Type B pancreatic cell (in vitro differentiated cells): ENCODE measurements at regions not wholly inside any gene's neighbourhood (a gene's known extent, or its start where the extent isn't known, plus 50 kb on each side); places are given as distances from the start of the nearest gene placed in this dataset.

Experiments
- DNase-seq: peaks from one replicate; pipeline ENCODE4 v3.0.0; 2021; ENCODE audit warnings: mixed read lengths; ENCODE audit not compliant: unreplicated experiment; ENCODE audit errors: extremely low spot score
- H3K27ac Mint-ChIP-seq: 2 replicates; pipeline ENCODE4 v1.8.0; 2021; ENCODE audit warnings: mild to moderate bottlenecking, mixed read lengths
- H3K27me3 Mint-ChIP-seq: 2 replicates; pipeline ENCODE4 v1.8.0; 2021; ENCODE audit warnings: mixed read lengths
- H3K36me3 Mint-ChIP-seq: 2 replicates; pipeline ENCODE4 v1.8.0; 2021; ENCODE audit warnings: mixed read lengths
- H3K4me1 Mint-ChIP-seq: one replicate; pipeline ENCODE4 v1.8.0; 2021; ENCODE audit warnings: mixed read lengths; ENCODE audit not compliant: unreplicated experiment
- H3K4me3 Mint-ChIP-seq: 2 replicates; pipeline ENCODE4 v1.8.0; 2021; ENCODE audit warnings: mild to moderate bottlenecking, mixed read lengths
- H3K9me3 Mint-ChIP-seq: 2 replicates; pipeline ENCODE4 v1.8.0; 2021; ENCODE audit warnings: mixed read lengths
- TF ChIP-seq, protein P1 (sequence below): fragments of 200-600 bp; sonication (generic); conservative IDR thresholded peaks from 2 replicates; pipeline ENCODE4 v1.5.0; 2021; ENCODE audit warnings: antibody characterized with exemption, mild to moderate bottlenecking

DNA sequence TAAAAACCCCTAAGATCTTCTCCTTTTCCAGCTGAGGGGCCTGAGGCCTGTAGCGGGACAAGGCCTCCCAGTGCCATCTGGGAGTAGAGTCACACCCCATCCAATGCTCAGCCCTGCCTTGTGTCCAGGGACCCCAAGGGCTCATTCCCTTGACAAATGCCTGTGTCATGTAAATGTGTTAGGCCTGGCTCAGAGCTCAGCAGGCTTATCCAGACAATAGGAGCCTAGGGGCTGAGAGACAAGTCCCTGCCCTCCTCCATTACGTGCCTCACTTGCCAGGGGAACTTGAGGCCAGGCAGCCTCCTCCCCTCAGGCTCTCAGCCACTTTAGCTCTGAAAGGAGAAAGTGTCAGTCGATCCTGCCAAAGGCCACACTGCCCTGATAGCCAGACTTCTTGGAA, 166.8 kb upstream of the MAMLD1 start:
- H3K9me3 Mint-ChIP-seq: no peaks in the 10 kb centered on the region
- DNase-seq: no peak
- H3K4me1 Mint-ChIP-seq: no peaks in the 10 kb centered on the region
- no peak overlapping the region for H3K4me3 Mint-ChIP-seq
- no peaks in the 10 kb centered on the region for H3K27me3 Mint-ChIP-seq
- TF ChIP-seq, protein P1, sequence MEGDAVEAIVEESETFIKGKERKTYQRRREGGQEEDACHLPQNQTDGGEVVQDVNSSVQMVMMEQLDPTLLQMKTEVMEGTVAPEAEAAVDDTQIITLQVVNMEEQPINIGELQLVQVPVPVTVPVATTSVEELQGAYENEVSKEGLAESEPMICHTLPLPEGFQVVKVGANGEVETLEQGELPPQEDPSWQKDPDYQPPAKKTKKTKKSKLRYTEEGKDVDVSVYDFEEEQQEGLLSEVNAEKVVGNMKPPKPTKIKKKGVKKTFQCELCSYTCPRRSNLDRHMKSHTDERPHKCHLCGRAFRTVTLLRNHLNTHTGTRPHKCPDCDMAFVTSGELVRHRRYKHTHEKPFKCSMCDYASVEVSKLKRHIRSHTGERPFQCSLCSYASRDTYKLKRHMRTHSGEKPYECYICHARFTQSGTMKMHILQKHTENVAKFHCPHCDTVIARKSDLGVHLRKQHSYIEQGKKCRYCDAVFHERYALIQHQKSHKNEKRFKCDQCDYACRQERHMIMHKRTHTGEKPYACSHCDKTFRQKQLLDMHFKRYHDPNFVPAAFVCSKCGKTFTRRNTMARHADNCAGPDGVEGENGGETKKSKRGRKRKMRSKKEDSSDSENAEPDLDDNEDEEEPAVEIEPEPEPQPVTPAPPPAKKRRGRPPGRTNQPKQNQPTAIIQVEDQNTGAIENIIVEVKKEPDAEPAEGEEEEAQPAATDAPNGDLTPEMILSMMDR: no peak
- H3K36me3 Mint-ChIP-seq: no peaks in the 10 kb centered on the region
- no peak overlapping the region for H3K27ac Mint-ChIP-seq

DNA sequence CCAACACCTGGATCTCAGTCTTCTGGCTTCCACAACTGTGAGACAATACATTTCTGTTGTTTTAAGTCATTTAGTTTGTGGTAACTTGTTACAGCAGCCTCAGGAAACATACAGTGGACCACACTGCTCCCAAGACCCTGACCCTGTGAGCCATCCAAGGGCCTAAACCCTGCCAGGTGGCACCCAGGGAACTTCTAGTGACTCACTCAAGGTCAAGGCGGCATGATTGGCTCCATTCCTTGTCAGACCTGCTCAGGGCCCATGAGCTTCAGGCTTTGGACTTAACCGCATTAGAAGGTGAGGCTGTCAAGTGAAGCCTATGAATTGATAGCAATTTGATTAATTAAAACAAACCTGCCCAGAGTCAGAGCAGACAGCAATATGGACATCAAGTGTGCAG, 165.7 kb upstream of the MAMLD1 start:
- no peak overlapping the region for H3K4me3 Mint-ChIP-seq
- no peak for DNase-seq
- H3K27me3 Mint-ChIP-seq: no peaks in the 10 kb centered on the region
- H3K36me3 Mint-ChIP-seq: no peaks in the 10 kb centered on the region
- no peak overlapping the region for H3K27ac Mint-ChIP-seq
- H3K9me3 Mint-ChIP-seq: no peaks in the 10 kb centered on the region
- TF ChIP-seq, protein P1: no peak
- H3K4me1 Mint-ChIP-seq: no peaks in the 10 kb centered on the region

DNA sequence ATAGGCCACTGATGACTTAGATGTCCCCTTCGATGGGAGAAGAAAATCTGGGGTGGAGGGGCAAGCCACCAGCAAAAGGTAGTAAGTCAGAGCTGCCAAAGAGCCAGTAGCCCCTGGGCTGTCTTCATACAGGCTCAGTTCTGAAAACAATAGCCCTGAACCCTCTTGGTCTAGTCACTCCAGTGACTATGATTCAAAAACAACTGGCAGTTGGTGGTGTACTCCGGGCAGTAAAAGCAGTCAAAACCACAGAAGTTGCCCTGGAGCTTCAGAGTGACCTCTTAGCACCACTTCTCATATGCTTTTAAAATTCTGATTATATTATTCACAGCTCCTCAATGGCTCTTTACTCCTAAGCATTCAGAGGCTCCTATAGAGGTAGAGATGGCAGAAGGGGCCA, 164.3 kb upstream of the MAMLD1 start:
- Mint-ChIP-seq H3K27ac (no peak overlapping the region), H3K9me3 (no peaks in the 10 kb centered on the region), H3K4me3 (no peak overlapping the region), H3K4me1 (no peaks in the 10 kb centered on the region), H3K36me3 (no peaks in the 10 kb centered on the region), H3K27me3 (no peaks in the 10 kb centered on the region)
- TF ChIP-seq, protein P1: no peak
- no peak for DNase-seq

DNA sequence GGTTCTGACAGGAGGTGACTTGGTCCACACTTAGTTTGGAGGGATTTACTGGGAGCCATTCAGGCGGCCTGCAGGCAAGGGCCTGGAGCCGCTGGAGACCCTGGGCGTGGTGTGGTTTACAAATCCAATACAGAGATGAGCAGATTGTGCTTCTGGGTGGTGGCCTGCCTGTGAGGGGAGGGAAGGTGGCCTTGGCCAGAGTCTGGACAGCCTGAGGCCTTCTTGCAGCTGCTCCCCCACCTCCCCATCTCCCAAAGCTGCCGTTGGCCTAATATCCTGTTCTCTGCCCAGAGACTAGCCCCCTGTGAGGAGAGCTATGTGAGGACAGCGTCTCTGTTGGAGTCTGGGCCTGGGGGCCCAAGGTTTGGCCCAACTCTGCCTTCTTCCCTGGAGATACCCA, 163.9 kb upstream of the MAMLD1 start:
- Mint-ChIP-seq H3K27ac (no peak overlapping the region), H3K9me3 (no peaks in the 10 kb centered on the region)

DNA sequence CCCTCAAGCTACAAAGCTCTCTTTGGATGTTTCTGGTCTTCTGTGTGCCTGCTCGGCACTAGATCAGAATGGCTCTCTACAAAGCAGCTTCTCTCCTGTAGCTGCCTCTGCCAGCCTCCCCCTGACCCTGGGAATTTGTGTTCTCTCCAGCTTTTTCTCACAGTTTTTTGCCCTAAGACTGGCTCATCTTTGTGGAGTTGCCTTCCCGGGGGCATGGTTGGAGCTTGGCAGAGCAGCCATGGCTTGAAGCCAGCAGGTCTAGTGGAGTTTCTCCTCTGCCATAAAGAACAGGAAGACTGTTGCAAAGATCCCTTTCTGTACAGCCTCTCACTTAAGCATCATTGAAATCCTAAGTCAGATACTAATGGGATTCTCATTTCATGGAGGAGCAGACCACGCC, 163.3 kb upstream of the MAMLD1 start:
- TF ChIP-seq, protein P1: no peak
- Mint-ChIP-seq H3K9me3 (no peaks in the 10 kb centered on the region), H3K27ac (no peak overlapping the region), H3K4me1 (no peaks in the 10 kb centered on the region), H3K27me3 (no peaks in the 10 kb centered on the region), H3K4me3 (no peak overlapping the region), H3K36me3 (no peaks in the 10 kb centered on the region)
- no peak for DNase-seq

More for the DNA sequence above, 163.9 kb upstream of the MAMLD1 start:
- Mint-ChIP-seq H3K27me3 (no peaks in the 10 kb centered on the region), H3K4me3 (no peak overlapping the region), H3K36me3 (no peaks in the 10 kb centered on the region), H3K4me1 (no peaks in the 10 kb centered on the region)
- no peak for DNase-seq
- TF ChIP-seq, protein P1: no peak

DNA sequence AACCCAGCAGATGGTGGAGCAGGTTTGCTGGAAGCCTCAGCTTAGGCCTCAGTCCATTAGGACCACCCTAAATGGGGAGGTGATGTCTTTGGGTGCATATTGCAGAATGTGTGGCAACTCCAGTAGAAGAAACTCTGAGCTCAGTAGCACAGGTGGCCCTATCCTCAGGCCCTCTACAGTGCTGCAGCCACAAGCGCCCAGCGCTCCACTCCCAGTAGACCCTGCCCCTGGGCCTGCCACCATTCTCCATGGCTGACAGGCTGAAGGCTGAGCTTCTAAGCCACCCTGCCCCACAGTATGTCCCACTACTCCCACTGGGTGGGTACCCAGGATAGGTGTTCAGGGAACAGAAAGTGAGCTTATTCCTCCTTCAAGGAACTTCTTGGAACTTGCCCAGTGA, 162.8 kb upstream of the MAMLD1 start:
- no peak for DNase-seq
- Mint-ChIP-seq H3K9me3 (no peaks in the 10 kb centered on the region), H3K27me3 (no peaks in the 10 kb centered on the region), H3K4me1 (no peaks in the 10 kb centered on the region), H3K36me3 (no peaks in the 10 kb centered on the region), H3K4me3 (no peak overlapping the region), H3K27ac (no peak overlapping the region)
- TF ChIP-seq, protein P1: no peak
